ENCODE measurements at regions not wholly inside any gene's neighbourhood (a gene's known extent, or its start where the extent isn't known, plus 50 kb on each side); places are given as distances from the start of the nearest gene placed in this dataset.

- TF ChIP-seq CTCF (IDR thresholded peaks at IDR 0.05) (no peak), POLR2A (IDR thresholded peaks at IDR 0.05) (no peak)
These were observed 285.4 kb upstream of the BOD1L1 start for GRCh38 chr4:13912966-13913365.

Measured in adrenal gland (tissue), 5 donors.